CD14-positive monocyte (primary cell): ENCODE measurements at regions not wholly inside any gene's neighbourhood (a gene's known extent, or its start where the extent isn't known, plus 50 kb on each side); places are given as distances from the start of the nearest gene placed in this dataset.
A peak's percentile ranks its signal among the peaks of the same experiment; 100 is the strongest.

Experiments used
- DNase-seq, 3 donors: peaks; one replicate each; pipeline ENCODE4 v3.0.0-alpha.2; 2011 to 2022
- H2AFZ ChIP-seq: 2 replicates; pipeline ENCODE4 v1.6.0; 2012; ENCODE audit warnings: mild to moderate bottlenecking, low read depth, low read length, inconsistent platforms; ENCODE audit not compliant: insufficient read depth, poor library complexity, severe bottlenecking
- H3K27ac ChIP-seq, 2 donors: 1 replicate in 1 of 2; 2 replicates in 1 of 2; pipeline ENCODE4 v1.5.1; 2012 to 2013; ENCODE audit warnings: low read length in 2 of 2, control low read depth in 1 of 2, inconsistent platforms in 1 of 2, low read depth in 1 of 2, mild to moderate bottlenecking in 1 of 2
- H3K27me3 ChIP-seq, 2 donors: one replicate each; pipeline versions ENCODE4 v1.6.0 to v1.6.1; 2011 to 2013; ENCODE audit warnings: low read length in 2 of 2; ENCODE audit not compliant: control insufficient read depth in 2 of 2, insufficient read depth in 2 of 2
- H3K36me3 ChIP-seq, 2 donors: replicated peaks in 1 of 2; 1 replicate in 1 of 2; 2 replicates in 1 of 2; pipeline versions ENCODE4 v1.5.1 to v1.6.1; 2012 to 2013; ENCODE audit warnings: low read length in 2 of 2, control low read depth in 1 of 2, inconsistent platforms in 1 of 2, mild to moderate bottlenecking in 1 of 2; ENCODE audit not compliant: insufficient read depth in 2 of 2, control insufficient read depth in 1 of 2
- H3K4me1 ChIP-seq, 2 donors: 1 replicate in 1 of 2; 2 replicates in 1 of 2; pipeline versions ENCODE4 v1.5.1 to v1.6.1; 2012 to 2013; ENCODE audit warnings: low read length in 2 of 2, control low read depth in 1 of 2, inconsistent platforms in 1 of 2, mild to moderate bottlenecking in 1 of 2, moderate library complexity in 1 of 2; ENCODE audit not compliant: insufficient read depth in 2 of 2, control insufficient read depth in 1 of 2
- H3K4me2 ChIP-seq: replicated peaks from 2 replicates; pipeline ENCODE3; 2012; ENCODE audit warnings: low read length, moderate library complexity, mild to moderate bottlenecking; ENCODE audit not compliant: poor library complexity, severe bottlenecking; ENCODE audit errors: extremely low read depth
- H3K4me3 ChIP-seq, 3 experiments: fragments of 200-600 bp in 1 of 3; sonication (generic) in 1 of 3; replicated peaks in 1 of 3; 1 replicate in 2 of 3; 2 replicates in 1 of 3; pipeline ENCODE4 v1.5.1; 2011 to 2013; ENCODE audit warnings: low read length in 3 of 3, mild to moderate bottlenecking in 3 of 3, control low read depth in 2 of 3, low read depth in 2 of 3, inconsistent platforms in 1 of 3, moderate library complexity in 1 of 3
- H3K79me2 ChIP-seq: 2 replicates; pipeline ENCODE4 v1.6.0; 2012; ENCODE audit warnings: mild to moderate bottlenecking, control low read depth, inconsistent platforms, low read length, moderate library complexity; ENCODE audit not compliant: insufficient read depth
- H3K9ac ChIP-seq: 2 replicates; pipeline ENCODE4 v1.6.0; 2017; ENCODE audit warnings: low read length, mild to moderate bottlenecking; ENCODE audit not compliant: insufficient read depth, poor library complexity, severe bottlenecking
- H3K9me3 ChIP-seq, 2 donors: replicated peaks in 1 of 2; 1 replicate in 1 of 2; 2 replicates in 1 of 2; pipeline versions ENCODE4 v1.5.1 to v1.6.1; 2012 to 2013; ENCODE audit warnings: low read length in 2 of 2, control low read depth in 1 of 2; ENCODE audit not compliant: control insufficient read depth in 1 of 2, insufficient read depth in 1 of 2
- H4K20me1 ChIP-seq: 2 replicates; pipeline ENCODE4 v1.6.0; 2012; ENCODE audit warnings: mild to moderate bottlenecking, low read length, control low read depth, moderate library complexity; ENCODE audit not compliant: insufficient read depth
- H3K27ac Mint-ChIP-seq, 7 donors: one replicate each; pipeline ENCODE4 v1.8.0; 2020; ENCODE audit warnings: mild to moderate bottlenecking in 7 of 7, mixed read lengths in 7 of 7, moderate library complexity in 6 of 7, inconsistent platforms in 2 of 7
- H3K27me3 Mint-ChIP-seq, 3 donors: one replicate each; pipeline ENCODE4 v1.8.0; 2021 to 2022; ENCODE audit warnings: low read depth in 3 of 3, mild to moderate bottlenecking in 3 of 3, mixed read lengths in 3 of 3, moderate library complexity in 3 of 3, inconsistent platforms in 1 of 3
- H3K36me3 Mint-ChIP-seq, 2 donors: one replicate each; pipeline ENCODE4 v1.8.0; 2020; ENCODE audit warnings: mixed read lengths in 2 of 2, inconsistent platforms in 1 of 2, mild to moderate bottlenecking in 1 of 2
- H3K4me1 Mint-ChIP-seq: one replicate; pipeline ENCODE4 v1.8.0; 2020; ENCODE audit warnings: mild to moderate bottlenecking, mixed read lengths
- H3K4me3 Mint-ChIP-seq, 2 donors: one replicate each; pipeline ENCODE4 v1.8.0; 2020; ENCODE audit warnings: mild to moderate bottlenecking in 2 of 2, mixed read lengths in 2 of 2, moderate library complexity in 1 of 2
- H3K9me3 Mint-ChIP-seq, 7 donors: one replicate each; pipeline ENCODE4 v1.8.0; 2020 to 2022; ENCODE audit warnings: mixed read lengths in 7 of 7, mild to moderate bottlenecking in 6 of 7, moderate library complexity in 6 of 7, inconsistent platforms in 2 of 7
- WGBS: methylation state at CpG from one replicate; pipeline ENCODE4 v1.1.5; 2013; ENCODE audit warnings: missing lambda C conversion rate; ENCODE audit not compliant: insufficient coverage; 5-methylcytosine and 5-hydroxymethylcytosine counted together
- intact Hi-C, 2 donors: fragments of 100-400 bp; cut with micrococcal nuclease; formaldehyde crosslinking; loops; one replicate each; pipeline versions ENCODE4 v1.15.0 to v1.15.1; 2023
- TF ChIP-seq, protein P1 (sequence below): fragments of 200-600 bp; IDR thresholded peaks from one replicate; pipeline ENCODE4 v1.8.0; 2022; ENCODE audit warnings: antibody characterized with exemption, mild to moderate bottlenecking

DNA sequence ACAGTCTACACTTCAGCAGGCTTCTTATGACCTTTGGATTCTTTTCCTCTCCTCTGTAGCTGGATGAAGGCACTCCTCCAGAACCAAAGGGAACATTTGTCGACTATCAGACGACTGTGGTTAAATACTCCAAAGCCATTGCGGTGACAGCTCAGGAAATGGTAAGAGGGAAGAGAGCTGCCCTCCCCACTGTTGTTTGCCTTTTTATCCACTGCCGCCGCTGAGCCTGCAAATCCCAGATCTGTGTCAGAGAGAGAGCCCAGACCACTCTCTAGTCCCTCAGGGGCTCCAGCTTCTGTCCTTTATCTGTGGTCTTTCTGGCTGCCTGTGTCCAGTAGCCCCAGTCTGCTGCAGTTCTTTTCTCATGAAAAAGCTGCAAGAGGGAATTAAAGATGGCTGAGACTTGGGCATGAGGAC, 261.5 kb upstream of the TPM1 start:
- peaks cover 14 to 23% of the 10 kb centered on the region in 2 donors for H3K4me1 ChIP-seq
- intact Hi-C loops: loop anchor here in 1 of 2 donors (10.0 kb wide), 1 partner anchor 314 kb away; no protein-coding TSS in a partner anchor
- no peaks in the 10 kb centered on the region for H3K9me3 ChIP-seq
- no peak overlapping the region for H3K27ac ChIP-seq
- H3K4me2 ChIP-seq: peak overlapping the region; percentile 5
- no peaks in the 10 kb centered on the region for H3K79me2 ChIP-seq
- whole genome bisulfite sequencing: 0% methylated on average over 3 of the region's 5 CpGs
- H3K9me3 Mint-ChIP-seq: peaks cover 0 to 2% (median 0%) of the 10 kb centered on the region in 7 donors
- no peaks in the 10 kb centered on the region for H4K20me1 ChIP-seq
- H3K4me1 Mint-ChIP-seq: peaks cover 32% of the 10 kb centered on the region
- H3K27me3 ChIP-seq: no peaks in the 10 kb centered on the region
- no peaks in the 10 kb centered on the region for H3K36me3 ChIP-seq
- no peak for DNase-seq
- peaks cover 1 to 4% (median 2%) of the 10 kb centered on the region in 3 donors for H3K27me3 Mint-ChIP-seq
- TF ChIP-seq, protein P1, sequence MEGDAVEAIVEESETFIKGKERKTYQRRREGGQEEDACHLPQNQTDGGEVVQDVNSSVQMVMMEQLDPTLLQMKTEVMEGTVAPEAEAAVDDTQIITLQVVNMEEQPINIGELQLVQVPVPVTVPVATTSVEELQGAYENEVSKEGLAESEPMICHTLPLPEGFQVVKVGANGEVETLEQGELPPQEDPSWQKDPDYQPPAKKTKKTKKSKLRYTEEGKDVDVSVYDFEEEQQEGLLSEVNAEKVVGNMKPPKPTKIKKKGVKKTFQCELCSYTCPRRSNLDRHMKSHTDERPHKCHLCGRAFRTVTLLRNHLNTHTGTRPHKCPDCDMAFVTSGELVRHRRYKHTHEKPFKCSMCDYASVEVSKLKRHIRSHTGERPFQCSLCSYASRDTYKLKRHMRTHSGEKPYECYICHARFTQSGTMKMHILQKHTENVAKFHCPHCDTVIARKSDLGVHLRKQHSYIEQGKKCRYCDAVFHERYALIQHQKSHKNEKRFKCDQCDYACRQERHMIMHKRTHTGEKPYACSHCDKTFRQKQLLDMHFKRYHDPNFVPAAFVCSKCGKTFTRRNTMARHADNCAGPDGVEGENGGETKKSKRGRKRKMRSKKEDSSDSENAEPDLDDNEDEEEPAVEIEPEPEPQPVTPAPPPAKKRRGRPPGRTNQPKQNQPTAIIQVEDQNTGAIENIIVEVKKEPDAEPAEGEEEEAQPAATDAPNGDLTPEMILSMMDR: no peak
- H3K9ac ChIP-seq: no peak overlapping the region
- H3K27ac Mint-ChIP-seq: no peak overlapping the region
- H2AFZ ChIP-seq: peak overlapping the region; percentile 58
- no peak overlapping the region for H3K4me3 Mint-ChIP-seq
- H3K4me3 ChIP-seq: no peak overlapping the region
- H3K36me3 Mint-ChIP-seq: no peaks in the 10 kb centered on the region

DNA sequence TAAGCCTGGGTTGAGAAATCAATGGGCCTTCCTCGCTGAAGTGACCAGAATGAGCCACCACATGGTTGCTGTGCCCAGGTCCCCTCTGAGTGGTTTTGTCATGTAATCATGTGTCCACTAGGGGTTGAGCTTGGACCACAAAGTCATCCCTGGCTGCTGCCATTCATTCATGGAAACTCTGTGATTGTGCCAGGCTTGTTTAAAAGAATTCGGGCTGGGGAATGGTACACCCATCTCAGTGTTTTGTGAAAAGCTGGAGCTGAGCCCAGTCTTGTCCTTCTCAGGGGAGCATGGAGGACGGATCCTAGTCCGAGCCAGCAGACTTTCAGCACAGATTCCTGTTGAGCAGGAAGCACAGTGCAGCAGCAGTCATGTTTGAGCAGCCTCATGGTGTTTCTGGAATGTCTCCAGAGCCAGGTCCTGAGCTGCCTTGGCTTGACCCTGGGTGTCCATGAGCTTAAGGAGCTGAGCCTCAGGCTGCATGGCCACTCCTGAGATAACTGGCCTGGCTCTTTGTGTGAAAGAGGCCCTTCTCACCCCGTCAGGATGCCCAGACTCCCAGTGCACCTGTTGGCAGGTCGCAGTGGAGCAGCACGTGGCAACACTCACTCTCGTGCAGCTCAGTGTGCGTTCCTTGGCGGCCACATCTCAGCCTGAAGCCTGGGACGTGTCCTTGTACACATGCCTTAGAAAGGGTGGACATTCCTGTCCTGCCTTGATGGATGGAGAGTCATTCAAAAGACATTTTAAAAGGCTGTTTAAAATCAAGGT, 260.3 kb upstream of the TPM1 start:
- H3K79me2 ChIP-seq: no peaks in the 10 kb centered on the region
- no peak overlapping the region for H3K27ac ChIP-seq
- Mint-ChIP-seq H3K27me3 (peaks cover 1 to 4% (median 2%) of the 10 kb centered on the region in 3 donors), H3K4me3 (no peak overlapping the region), H3K9me3 (no peaks in the 10 kb centered on the region), H3K36me3 (no peaks in the 10 kb centered on the region), H3K4me1 (peaks cover 32% of the 10 kb centered on the region), H3K27ac (peak overlapping the region in 1 of 7 donors; percentile 4)
- H3K36me3 ChIP-seq: no peaks in the 10 kb centered on the region
- WGBS: 87% methylated on average over 11 of the region's 11 CpGs
- DNase-seq: peak; percentile 14 to 49 (median 29)
- peaks cover 14 to 23% of the 10 kb centered on the region in 2 donors for H3K4me1 ChIP-seq
- H3K4me2 ChIP-seq: no peak overlapping the region
- H2AFZ ChIP-seq: no peak overlapping the region
- H3K9me3 ChIP-seq: no peaks in the 10 kb centered on the region
- intact Hi-C loops: loop anchor here in 1 of 2 donors (10.0 kb wide), 1 partner anchor 313 kb away; no protein-coding TSS in a partner anchor
- TF ChIP-seq, protein P1: peak; percentile 49
- H3K27me3 ChIP-seq: no peaks in the 10 kb centered on the region
- no peak overlapping the region for H3K4me3 ChIP-seq
- H4K20me1 ChIP-seq: no peaks in the 10 kb centered on the region
- no peak overlapping the region for H3K9ac ChIP-seq
